ENCODE measurements at regions not wholly inside any gene's neighbourhood (a gene's known extent, or its start where the extent isn't known, plus 50 kb on each side); places are given as distances from the start of the nearest gene placed in this dataset.

DNA sequence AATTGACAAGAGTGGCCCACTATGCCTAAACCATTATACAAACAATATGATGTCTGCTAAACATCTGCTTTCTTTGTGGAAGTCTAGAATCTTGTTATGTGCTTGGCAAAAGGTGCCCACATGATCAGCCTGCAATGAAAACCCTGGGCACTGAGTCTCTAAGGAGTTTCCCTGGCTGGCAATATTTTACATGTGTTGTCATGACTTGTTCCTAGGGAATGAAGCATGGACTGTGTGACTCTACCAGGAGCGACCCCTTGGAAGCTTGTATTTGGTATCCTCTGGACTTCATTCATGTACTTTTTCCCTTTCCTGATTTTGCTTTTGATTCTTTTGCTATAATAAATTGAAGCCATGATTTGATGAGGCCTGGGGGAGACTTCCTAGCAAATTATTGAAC lies 324.9 kb downstream of the HHIPL2 start:
- Histone ChIP-seq H3K9me2 (replicated peaks; ENCODE audit: low read depth, low read length) (no peaks in the 10 kb centered on the region), H3F3A (ENCODE audit: low read depth) (no peaks in the 10 kb centered on the region), H4K20me1 (ENCODE audit: insufficient read depth, low read length, poor library complexity, severe bottlenecking) (no peaks in the 10 kb centered on the region), H3K4me3 (ENCODE audit: low read length, poor library complexity, severe bottlenecking) (no peak overlapping the region), H3K36me3 (ENCODE audit: insufficient read depth, low read length) (no peaks in the 10 kb centered on the region), H3K4me1 (ENCODE audit: insufficient read depth, low read length, poor library complexity, severe bottlenecking) (no peaks in the 10 kb centered on the region), H3K27me3 (ENCODE audit: insufficient read depth, low read length, poor library complexity, severe bottlenecking) (no peaks in the 10 kb centered on the region), H3K4me2 (ENCODE audit: low read depth, low read length, poor library complexity, severe bottlenecking) (no peak overlapping the region), H3K9me3 (ENCODE audit: insufficient read depth, low read depth, low read length) (no peaks in the 10 kb centered on the region), H3K9ac (ENCODE audit: low read depth, low read length, poor library complexity, severe bottlenecking) (no peak overlapping the region), H2AFZ (ENCODE audit: low read length) (no peak overlapping the region), H3K79me2 (ENCODE audit: insufficient read depth, low read length) (no peaks in the 10 kb centered on the region)
- no peak for TF ChIP-seq EZH2phosphoT487 (IDR thresholded peaks at IDR 0.05; ENCODE audit: borderline replicate concordance)
- TF ChIP-seq, protein P1, sequence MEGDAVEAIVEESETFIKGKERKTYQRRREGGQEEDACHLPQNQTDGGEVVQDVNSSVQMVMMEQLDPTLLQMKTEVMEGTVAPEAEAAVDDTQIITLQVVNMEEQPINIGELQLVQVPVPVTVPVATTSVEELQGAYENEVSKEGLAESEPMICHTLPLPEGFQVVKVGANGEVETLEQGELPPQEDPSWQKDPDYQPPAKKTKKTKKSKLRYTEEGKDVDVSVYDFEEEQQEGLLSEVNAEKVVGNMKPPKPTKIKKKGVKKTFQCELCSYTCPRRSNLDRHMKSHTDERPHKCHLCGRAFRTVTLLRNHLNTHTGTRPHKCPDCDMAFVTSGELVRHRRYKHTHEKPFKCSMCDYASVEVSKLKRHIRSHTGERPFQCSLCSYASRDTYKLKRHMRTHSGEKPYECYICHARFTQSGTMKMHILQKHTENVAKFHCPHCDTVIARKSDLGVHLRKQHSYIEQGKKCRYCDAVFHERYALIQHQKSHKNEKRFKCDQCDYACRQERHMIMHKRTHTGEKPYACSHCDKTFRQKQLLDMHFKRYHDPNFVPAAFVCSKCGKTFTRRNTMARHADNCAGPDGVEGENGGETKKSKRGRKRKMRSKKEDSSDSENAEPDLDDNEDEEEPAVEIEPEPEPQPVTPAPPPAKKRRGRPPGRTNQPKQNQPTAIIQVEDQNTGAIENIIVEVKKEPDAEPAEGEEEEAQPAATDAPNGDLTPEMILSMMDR (conservative IDR thresholded peaks at IDR 0.05; ENCODE audit: low read length) = no peak

DNA sequence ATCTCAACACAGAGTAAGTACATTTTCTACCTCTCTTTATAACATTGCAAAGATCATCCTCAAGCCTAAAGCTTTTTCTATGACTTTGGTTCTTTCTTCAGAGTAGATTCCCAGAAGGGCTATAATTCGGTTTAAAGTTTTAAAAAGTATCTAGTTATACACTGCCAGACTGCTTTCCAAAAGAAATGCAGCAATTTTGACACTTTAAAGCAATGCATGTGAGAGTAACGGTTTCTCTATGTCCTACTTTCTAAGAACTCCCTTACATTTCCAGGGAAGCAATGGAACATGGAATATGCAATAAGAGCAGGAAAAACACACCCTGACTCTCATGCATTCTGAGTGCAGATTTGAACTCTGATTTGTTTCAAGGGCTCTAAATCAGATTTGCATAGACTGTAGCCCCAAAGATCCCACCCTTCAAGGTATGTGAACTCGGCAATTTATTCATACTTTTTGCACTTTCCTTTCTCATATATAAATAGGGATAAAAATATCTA lies 331.6 kb downstream of the HHIPL2 start:
- H3K9ac ChIP-seq (ENCODE audit: low read depth, low read length, poor library complexity, severe bottlenecking) = no peak overlapping the region
- H3K27me3 ChIP-seq (ENCODE audit: insufficient read depth, low read length, poor library complexity, severe bottlenecking) = no peaks in the 10 kb centered on the region
- no peaks in the 10 kb centered on the region for H3K9me2 ChIP-seq (replicated peaks; ENCODE audit: low read depth, low read length)
- no peak overlapping the region for H3K4me2 ChIP-seq (ENCODE audit: low read depth, low read length, poor library complexity, severe bottlenecking)
- no peaks in the 10 kb centered on the region for H3K79me2 ChIP-seq (ENCODE audit: insufficient read depth, low read length)
- no peaks in the 10 kb centered on the region for H4K20me1 ChIP-seq (ENCODE audit: insufficient read depth, low read length, poor library complexity, severe bottlenecking)
- no peak overlapping the region for H3K4me3 ChIP-seq (ENCODE audit: low read length, poor library complexity, severe bottlenecking)
- no peaks in the 10 kb centered on the region for H3K36me3 ChIP-seq (ENCODE audit: insufficient read depth, low read length)
- H3K9me3 ChIP-seq (ENCODE audit: insufficient read depth, low read depth, low read length) = no peaks in the 10 kb centered on the region
- H3K4me1 ChIP-seq (ENCODE audit: insufficient read depth, low read length, poor library complexity, severe bottlenecking) = no peaks in the 10 kb centered on the region
- H2AFZ ChIP-seq (ENCODE audit: low read length) = no peak overlapping the region
- H3F3A ChIP-seq (ENCODE audit: low read depth) = no peaks in the 10 kb centered on the region
- TF ChIP-seq, protein P1 (conservative IDR thresholded peaks at IDR 0.05; ENCODE audit: low read length) = no peak
- no peak for TF ChIP-seq EZH2phosphoT487 (IDR thresholded peaks at IDR 0.05; ENCODE audit: borderline replicate concordance)

DNA sequence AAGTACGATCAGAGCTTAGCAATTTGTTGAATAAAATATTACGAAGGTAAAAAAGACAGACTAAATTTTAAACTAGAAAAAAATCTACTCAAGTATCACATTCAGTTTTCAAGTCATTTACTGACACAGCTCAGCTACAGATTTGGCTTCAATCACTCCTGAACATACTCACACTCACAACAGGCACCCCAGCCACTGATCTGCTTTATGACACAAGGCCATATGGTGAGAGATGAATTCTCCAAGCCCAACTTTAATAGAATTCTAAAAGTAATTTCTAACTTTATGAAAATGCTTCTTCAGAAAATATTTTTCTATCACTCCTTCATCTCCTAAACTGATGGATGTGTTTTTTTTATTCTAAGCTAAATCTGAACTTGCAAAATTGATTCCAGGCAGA lies 337.1 kb downstream of the HHIPL2 start:
- no peaks in the 10 kb centered on the region for H3K9me3 ChIP-seq (ENCODE audit: insufficient read depth, low read depth, low read length)
- H3K4me2 ChIP-seq (ENCODE audit: low read depth, low read length, poor library complexity, severe bottlenecking) = no peak overlapping the region
- no peaks in the 10 kb centered on the region for H3K9me2 ChIP-seq (replicated peaks; ENCODE audit: low read depth, low read length)
- H3K4me3 ChIP-seq (ENCODE audit: low read length, poor library complexity, severe bottlenecking) = no peak overlapping the region
- no peaks in the 10 kb centered on the region for H3K79me2 ChIP-seq (ENCODE audit: insufficient read depth, low read length)
- no peak overlapping the region for H3K9ac ChIP-seq (ENCODE audit: low read depth, low read length, poor library complexity, severe bottlenecking)
- TF ChIP-seq, protein P1 (conservative IDR thresholded peaks at IDR 0.05; ENCODE audit: low read length) = no peak
- TF ChIP-seq EZH2phosphoT487 (IDR thresholded peaks at IDR 0.05; ENCODE audit: borderline replicate concordance) = no peak
- H4K20me1 ChIP-seq (ENCODE audit: insufficient read depth, low read length, poor library complexity, severe bottlenecking) = no peaks in the 10 kb centered on the region
- H3K4me1 ChIP-seq (ENCODE audit: insufficient read depth, low read length, poor library complexity, severe bottlenecking) = no peaks in the 10 kb centered on the region
- no peak overlapping the region for H2AFZ ChIP-seq (ENCODE audit: low read length)
- H3K27me3 ChIP-seq (ENCODE audit: insufficient read depth, low read length, poor library complexity, severe bottlenecking) = no peaks in the 10 kb centered on the region
- no peaks in the 10 kb centered on the region for H3F3A ChIP-seq (ENCODE audit: low read depth)
- H3K36me3 ChIP-seq (ENCODE audit: insufficient read depth, low read length) = no peaks in the 10 kb centered on the region
